ENCODE measurements at regions not wholly inside any gene's neighbourhood (a gene's known extent, or its start where the extent isn't known, plus 50 kb on each side); places are given as distances from the start of the nearest gene placed in this dataset.

DNA sequence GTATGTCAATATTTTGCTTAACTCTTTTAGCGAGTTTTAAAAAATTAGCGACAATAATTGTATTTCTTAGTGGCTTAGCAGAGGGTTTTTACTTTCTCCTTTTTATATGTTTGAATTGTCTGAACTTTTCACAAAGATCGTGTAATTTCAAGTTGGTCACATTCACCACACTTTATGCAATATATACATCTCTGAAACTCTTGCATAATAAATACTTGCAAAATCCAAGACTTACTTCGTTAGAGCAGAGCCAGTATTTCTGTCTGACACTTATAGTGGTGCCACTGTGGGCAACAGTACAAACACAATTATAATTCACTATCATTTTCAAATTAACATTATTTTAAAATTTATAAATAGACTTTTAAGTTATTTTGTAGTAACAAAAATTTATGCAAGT is 62.0 kb downstream of the SUCNR1 start:
- no peaks in the 10 kb centered on the region for H3K36me3 ChIP-seq
- H3K27me3 ChIP-seq, result no peaks in the 10 kb centered on the region
- no peak overlapping the region for H3K27ac ChIP-seq
- intact Hi-C loops (cut with DNase I), result no loop called here
- WGBS, 2 donors, result 90 to 95% methylated on average over 4 of the region's 4 CpGs
- no peak for DNase-seq
- no peaks in the 10 kb centered on the region for H3K9me3 ChIP-seq
- H3K4me3 ChIP-seq, result no peak overlapping the region
- TF ChIP-seq CTCF (IDR thresholded peaks at IDR 0.05), result no peak
- TF ChIP-seq POLR2AphosphoS5 (IDR thresholded peaks at IDR 0.05), result no peak
- no peak for TF ChIP-seq EP300 (IDR thresholded peaks at IDR 0.05)
- no peak for TF ChIP-seq POLR2A (IDR thresholded peaks at IDR 0.05)
- no peaks in the 10 kb centered on the region for H3K4me1 ChIP-seq

- no peak overlapping the region for H3K4me3 ChIP-seq
- TF ChIP-seq POLR2A (IDR thresholded peaks at IDR 0.05), result no peak
- no peak for TF ChIP-seq CTCF (IDR thresholded peaks at IDR 0.05)
- TF ChIP-seq EP300 (IDR thresholded peaks at IDR 0.05), result no peak
- TF ChIP-seq POLR2AphosphoS5 (IDR thresholded peaks at IDR 0.05), result no peak
- no peaks in the 10 kb centered on the region for H3K4me1 ChIP-seq
- H3K27ac ChIP-seq, result no peak overlapping the region
- H3K27me3 ChIP-seq, result no peaks in the 10 kb centered on the region
- intact Hi-C loops (cut with DNase I), result no loop called here
- 88 to 90% methylated on average over 2 of the region's 2 CpGs for WGBS, 2 donors
- no peaks in the 10 kb centered on the region for H3K9me3 ChIP-seq
- no peak for DNase-seq
- no peaks in the 10 kb centered on the region for H3K36me3 ChIP-seq
Observed at GRCh38 chr3:151940481-151940880, 67.0 kb downstream of the SUCNR1 start.

DNA sequence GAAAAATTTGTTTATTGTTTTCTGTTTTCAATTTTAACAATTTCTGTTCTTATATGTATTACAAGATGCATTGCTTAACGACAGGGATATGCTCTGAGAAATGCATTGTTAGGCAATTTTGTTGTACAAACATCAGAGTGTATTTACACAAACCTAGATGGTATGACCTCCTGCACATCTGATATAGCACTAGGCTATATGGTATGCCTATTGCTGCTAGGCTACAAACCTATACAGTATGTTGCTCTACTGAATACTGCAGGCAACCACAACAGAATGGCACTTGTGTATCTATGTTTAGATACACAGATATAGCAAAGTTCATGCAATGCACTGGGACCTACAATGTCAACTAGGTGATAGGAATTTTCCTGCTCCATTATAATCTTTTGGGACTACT is 70.1 kb downstream of the SUCNR1 start:
- Histone ChIP-seq H3K36me3 (no peaks in the 10 kb centered on the region), H3K4me1 (no peaks in the 10 kb centered on the region), H3K4me3 (no peak overlapping the region), H3K27ac (no peak overlapping the region), H3K9me3 (no peaks in the 10 kb centered on the region), H3K27me3 (no peaks in the 10 kb centered on the region)
- no peak for DNase-seq
- intact Hi-C loops (cut with DNase I), result no loop called here
- TF ChIP-seq POLR2AphosphoS5 (IDR thresholded peaks at IDR 0.05) (no peak), EP300 (IDR thresholded peaks at IDR 0.05) (no peak), POLR2A (IDR thresholded peaks at IDR 0.05) (no peak), CTCF (IDR thresholded peaks at IDR 0.05) (no peak)
- 39 to 72% methylated on average over 1 of the region's 1 CpG for WGBS, 2 donors

DNA sequence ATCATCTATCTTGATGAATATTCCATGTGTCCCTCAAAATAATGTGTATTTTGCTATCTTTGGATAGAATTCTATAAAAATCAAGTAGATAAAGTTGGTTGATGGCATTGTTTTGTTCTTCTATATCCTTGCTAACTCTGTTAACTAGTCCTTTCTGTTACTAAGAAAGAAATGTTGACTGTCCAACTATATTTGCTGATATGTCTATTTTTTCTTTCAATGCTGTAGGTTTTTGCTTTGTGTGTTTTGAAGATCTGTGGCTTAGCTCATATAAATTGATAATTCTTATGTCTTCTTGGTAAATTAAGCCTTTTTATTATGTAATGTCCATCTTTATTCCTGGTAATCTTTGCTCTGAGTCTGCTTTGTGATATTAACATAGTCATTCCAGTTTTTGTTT is 70.9 kb downstream of the SUCNR1 start:
- H3K27me3 ChIP-seq, result no peaks in the 10 kb centered on the region
- no peak for TF ChIP-seq POLR2AphosphoS5 (IDR thresholded peaks at IDR 0.05)
- no peak for TF ChIP-seq CTCF (IDR thresholded peaks at IDR 0.05)
- no peak for TF ChIP-seq EP300 (IDR thresholded peaks at IDR 0.05)
- no peak for TF ChIP-seq POLR2A (IDR thresholded peaks at IDR 0.05)
- H3K36me3 ChIP-seq, result no peaks in the 10 kb centered on the region

GRCh38 chr3:151946606-151947005 is 73.2 kb downstream of the SUCNR1 start:
- H3K36me3 ChIP-seq, result no peaks in the 10 kb centered on the region
- WGBS, 2 donors, result 87 to 90% methylated on average over 1 of the region's 1 CpG
- no peaks in the 10 kb centered on the region for H3K4me1 ChIP-seq
- DNase-seq, result no peak
- intact Hi-C loops (cut with DNase I), result no loop called here
- no peaks in the 10 kb centered on the region for H3K27me3 ChIP-seq
- no peak overlapping the region for H3K4me3 ChIP-seq
- TF ChIP-seq CTCF (IDR thresholded peaks at IDR 0.05) (no peak), EP300 (IDR thresholded peaks at IDR 0.05) (no peak), POLR2AphosphoS5 (IDR thresholded peaks at IDR 0.05) (no peak), POLR2A (IDR thresholded peaks at IDR 0.05) (no peak)
- no peaks in the 10 kb centered on the region for H3K9me3 ChIP-seq
- no peak overlapping the region for H3K27ac ChIP-seq

More for the DNA sequence above, 70.9 kb downstream of the SUCNR1 start:
- Histone ChIP-seq H3K4me1 (no peaks in the 10 kb centered on the region), H3K27ac (no peak overlapping the region), H3K9me3 (no peaks in the 10 kb centered on the region), H3K4me3 (no peak overlapping the region)
- intact Hi-C loops (cut with DNase I), result no loop called here
- DNase-seq, result no peak
